Large intestine (tissue), 3 donors: ENCODE measurements at regions not wholly inside any gene's neighbourhood (a gene's known extent, or its start where the extent isn't known, plus 50 kb on each side); places are given as distances from the start of the nearest gene placed in this dataset.
"Not testable (repeated sequence)": the region's sequence is repeated elsewhere in the genome, so short reads cannot be mapped to it uniquely, and the experiment has no call there.

ENCODE experiments used
- DNase-seq, 2 donors: peaks; one replicate each; pipeline versions ENCODE4 v3.0.0 to v3.0.0-alpha.2; 2013
- H3K27ac ChIP-seq: one replicate; pipeline ENCODE4 v1.5.1; 2013; ENCODE audit warnings: low read length
- H3K27me3 ChIP-seq: 2 replicates; pipeline ENCODE4 v1.6.1; 2013; ENCODE audit warnings: low read length; ENCODE audit not compliant: control insufficient read depth, insufficient read depth
- H3K36me3 ChIP-seq: 2 replicates; pipeline ENCODE4 v1.6.1; 2013; ENCODE audit warnings: low read length; ENCODE audit not compliant: control insufficient read depth, insufficient read depth
- H3K4me1 ChIP-seq: one replicate; pipeline ENCODE4 v1.6.1; 2013; ENCODE audit warnings: low read length; ENCODE audit not compliant: control insufficient read depth, insufficient read depth
- H3K4me3 ChIP-seq: one replicate; pipeline ENCODE4 v1.5.1; 2013; ENCODE audit warnings: low read length
- H3K9me3 ChIP-seq: one replicate; pipeline ENCODE4 v1.6.1; 2013; ENCODE audit warnings: mild to moderate bottlenecking, low read depth, low read length, moderate library complexity; ENCODE audit not compliant: control insufficient read depth
- WGBS: methylation state at CpG from one replicate; pipeline ENCODE4 v1.1.5; 2013; ENCODE audit warnings: low lambda C conversion rate; ENCODE audit not compliant: insufficient coverage; 5-methylcytosine and 5-hydroxymethylcytosine counted together

DNA sequence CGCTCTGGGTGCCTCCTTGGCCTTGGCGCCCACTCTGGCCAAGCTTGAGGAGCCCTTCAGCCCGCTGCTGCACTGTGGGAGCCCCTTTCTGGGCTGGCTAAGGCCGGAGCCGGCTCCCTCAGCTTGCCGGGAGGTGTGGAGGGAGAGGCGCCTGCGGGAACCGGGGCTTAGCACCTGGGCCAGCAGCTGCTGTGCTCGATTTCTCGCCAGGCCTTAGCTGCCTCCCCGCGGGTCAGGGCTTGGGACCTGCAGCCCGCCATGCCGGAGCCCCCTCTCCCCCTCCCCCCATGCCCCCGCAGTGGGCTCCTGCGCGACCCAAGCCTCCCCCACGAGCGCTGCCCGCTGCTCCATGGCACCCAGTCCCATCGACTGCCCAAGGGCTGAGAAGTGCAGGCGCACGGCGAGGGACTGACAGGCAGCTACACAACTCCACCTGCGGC is 782.4 kb downstream of the METTL15 start:
- not testable (repeated sequence) for H3K4me3 ChIP-seq, H3K36me3 ChIP-seq, H3K27ac ChIP-seq, H3K27me3 ChIP-seq, DNase-seq, H3K4me1 ChIP-seq, H3K9me3 ChIP-seq
- WGBS, result no CpG with 5 or more reads among the region's 26 CpGs

DNA sequence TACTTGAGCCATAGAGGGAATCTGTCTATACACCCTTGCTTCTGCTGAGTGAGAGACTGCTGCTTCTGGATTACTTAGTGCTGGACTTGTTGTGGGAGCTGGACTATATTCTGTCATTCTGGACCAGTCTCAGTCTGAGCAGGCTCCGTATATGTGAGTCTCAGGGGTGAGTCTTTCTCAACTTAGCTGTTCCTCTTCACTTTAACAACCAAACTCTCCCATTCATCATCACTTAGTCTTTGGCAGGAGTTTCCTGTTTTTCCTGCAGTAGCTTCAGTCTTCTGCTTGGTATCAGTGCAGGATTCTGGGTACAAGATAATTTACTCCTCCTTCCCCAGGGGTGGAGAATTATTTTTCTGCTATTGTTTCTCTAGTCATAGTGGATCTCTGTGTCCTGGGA is 779.5 kb downstream of the METTL15 start:
- no peak for DNase-seq
- Histone ChIP-seq H3K36me3 (no peaks in the 10 kb centered on the region), H3K9me3 (peaks cover 6% of the 10 kb centered on the region), H3K4me1 (no peaks in the 10 kb centered on the region), H3K27ac (no peak overlapping the region), H3K27me3 (no peaks in the 10 kb centered on the region), H3K4me3 (no peak overlapping the region)
- WGBS, result 40% methylated on average over 1 of the region's 1 CpG

- Histone ChIP-seq H3K27ac (no peak overlapping the region), H3K36me3 (no peaks in the 10 kb centered on the region), H3K4me1 (no peaks in the 10 kb centered on the region), H3K27me3 (no peaks in the 10 kb centered on the region), H3K4me3 (no peak overlapping the region), H3K9me3 (no peaks in the 10 kb centered on the region)
- no CpG with 5 or more reads among the region's 2 CpGs for WGBS
- DNase-seq, result no peak
Measured at GRCh38 chr11:28879869-28880268, 771.7 kb downstream of the METTL15 start.

DNA sequence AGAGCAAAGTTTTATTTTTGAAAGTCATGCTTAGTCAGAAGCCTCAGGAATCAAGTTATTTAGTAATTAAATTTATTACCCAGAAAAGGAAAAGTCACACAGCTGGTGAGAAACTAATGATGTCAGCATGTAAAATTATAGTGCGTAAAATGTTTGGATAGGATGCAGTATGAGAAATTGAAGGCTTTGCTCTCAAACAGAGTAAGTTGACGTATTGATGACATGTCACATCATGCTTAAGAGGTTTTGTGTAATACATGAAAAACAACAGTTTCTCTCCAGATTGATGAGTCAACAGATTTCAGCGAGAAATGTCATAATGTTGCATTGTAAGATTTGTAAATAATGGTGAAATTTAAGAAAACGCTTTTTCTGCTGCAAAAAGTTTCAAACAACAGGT is 769.8 kb downstream of the METTL15 start:
- 85% methylated on average over 2 of the region's 4 CpGs for WGBS
- H3K4me3 ChIP-seq, result no peak overlapping the region
- H3K27me3 ChIP-seq, result no peaks in the 10 kb centered on the region
- H3K27ac ChIP-seq, result no peak overlapping the region
- no peaks in the 10 kb centered on the region for H3K9me3 ChIP-seq
- no peak for DNase-seq
- H3K4me1 ChIP-seq, result no peaks in the 10 kb centered on the region
- H3K36me3 ChIP-seq, result no peaks in the 10 kb centered on the region

GRCh38 chr11:28877340-28877739 is 769.2 kb downstream of the METTL15 start:
- no peak overlapping the region for H3K4me3 ChIP-seq
- no peaks in the 10 kb centered on the region for H3K4me1 ChIP-seq
- DNase-seq, result no peak
- no peak overlapping the region for H3K27ac ChIP-seq
- H3K36me3 ChIP-seq, result no peaks in the 10 kb centered on the region
- H3K27me3 ChIP-seq, result no peaks in the 10 kb centered on the region
- H3K9me3 ChIP-seq, result no peaks in the 10 kb centered on the region

GRCh38 chr11:28874706-28875105 is 766.5 kb downstream of the METTL15 start:
- Histone ChIP-seq H3K36me3 (no peaks in the 10 kb centered on the region), H3K27ac (no peak overlapping the region), H3K27me3 (no peaks in the 10 kb centered on the region), H3K4me3 (no peak overlapping the region), H3K4me1 (no peaks in the 10 kb centered on the region), H3K9me3 (no peaks in the 10 kb centered on the region)
- DNase-seq, result no peak
- WGBS, result 83% methylated on average over 1 of the region's 1 CpG

GRCh38 chr11:28871090-28871489 is 762.9 kb downstream of the METTL15 start:
- Histone ChIP-seq H3K27me3 (no peaks in the 10 kb centered on the region), H3K9me3 (no peaks in the 10 kb centered on the region), H3K27ac (no peak overlapping the region), H3K4me3 (no peak overlapping the region), H3K4me1 (no peaks in the 10 kb centered on the region), H3K36me3 (no peaks in the 10 kb centered on the region)
- no peak for DNase-seq
- no CpG with 5 or more reads among the region's 1 CpG for WGBS

- no peaks in the 10 kb centered on the region for H3K4me1 ChIP-seq
- no peak overlapping the region for H3K27ac ChIP-seq
- no CpG with 5 or more reads among the region's 2 CpGs for WGBS
- no peak for DNase-seq
- no peaks in the 10 kb centered on the region for H3K9me3 ChIP-seq
- no peaks in the 10 kb centered on the region for H3K27me3 ChIP-seq
- no peak overlapping the region for H3K4me3 ChIP-seq
- no peaks in the 10 kb centered on the region for H3K36me3 ChIP-seq
Measured at GRCh38 chr11:28863422-28863821, 755.2 kb downstream of the METTL15 start.

DNA sequence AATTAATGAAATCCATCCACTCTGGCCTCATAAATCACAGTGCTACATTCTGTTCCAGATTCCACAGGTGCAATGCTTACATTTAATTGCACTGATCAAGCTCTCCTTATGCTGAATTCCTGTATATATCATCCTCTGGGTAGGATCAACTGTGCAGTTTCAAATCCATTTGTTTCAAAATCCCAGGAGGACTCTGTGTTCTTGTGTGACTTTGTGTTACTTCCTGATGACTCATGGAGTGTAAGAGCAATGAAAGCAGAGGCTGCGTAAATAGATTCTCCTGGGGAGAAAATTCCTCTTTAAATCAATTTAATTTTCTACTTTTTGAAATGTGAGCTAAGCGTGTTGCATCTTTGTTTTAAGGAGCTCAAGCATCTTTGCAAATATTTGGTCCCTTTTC is 752.7 kb downstream of the METTL15 start:
- 0% methylated on average over 1 of the region's 2 CpGs for WGBS
- DNase-seq, result no peak
- Histone ChIP-seq H3K9me3 (no peaks in the 10 kb centered on the region), H3K27me3 (no peaks in the 10 kb centered on the region), H3K27ac (no peak overlapping the region), H3K36me3 (no peaks in the 10 kb centered on the region), H3K4me1 (no peaks in the 10 kb centered on the region), H3K4me3 (no peak overlapping the region)

GRCh38 chr11:28858076-28858475 is 749.9 kb downstream of the METTL15 start:
- no peaks in the 10 kb centered on the region for H3K27me3 ChIP-seq
- no peak overlapping the region for H3K27ac ChIP-seq
- no peak for DNase-seq
- no peaks in the 10 kb centered on the region for H3K9me3 ChIP-seq
- H3K36me3 ChIP-seq, result no peaks in the 10 kb centered on the region
- no peak overlapping the region for H3K4me3 ChIP-seq
- WGBS, result 100% methylated on average over 1 of the region's 2 CpGs
- H3K4me1 ChIP-seq, result no peaks in the 10 kb centered on the region

DNA sequence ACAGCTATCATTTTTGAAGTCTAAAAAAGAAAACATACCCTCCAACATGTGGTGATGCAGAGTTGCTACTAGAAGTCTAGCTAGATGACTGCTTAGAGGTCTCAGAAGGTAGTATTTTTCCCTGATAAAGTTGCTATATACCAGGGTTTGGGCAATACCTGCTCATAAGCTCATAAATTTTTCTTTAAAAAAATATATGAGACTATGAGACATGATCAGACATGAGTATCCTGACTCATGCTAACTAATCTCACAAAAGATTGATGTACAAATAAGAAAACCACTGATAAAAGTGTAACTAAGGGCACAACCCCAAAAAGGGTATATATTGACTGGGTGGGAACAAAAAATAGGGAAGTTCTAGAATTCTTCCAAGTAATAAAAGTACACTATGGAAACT is 740.9 kb downstream of the METTL15 start:
- no peak overlapping the region for H3K27ac ChIP-seq
- no peaks in the 10 kb centered on the region for H3K36me3 ChIP-seq

More for the DNA sequence above, 740.9 kb downstream of the METTL15 start:
- H3K4me3 ChIP-seq, result no peak overlapping the region
- no peak for DNase-seq
- no peaks in the 10 kb centered on the region for H3K9me3 ChIP-seq
- H3K4me1 ChIP-seq, result no peaks in the 10 kb centered on the region
- H3K27me3 ChIP-seq, result no peaks in the 10 kb centered on the region
